BLaER1 (cell line): ENCODE measurements at regions not wholly inside any gene's neighbourhood (a gene's known extent, or its start where the extent isn't known, plus 50 kb on each side); places are given as distances from the start of the nearest gene placed in this dataset.

ENCODE experiments used
- H3K27ac ChIP-seq: shearing (Covaris generic); formaldehyde crosslinking; 2 replicates; pipeline ENCODE4 v1.8.1; 2022
- H3K27me3 ChIP-seq: shearing (Covaris generic); formaldehyde crosslinking; 2 replicates; pipeline ENCODE4 v1.8.1; 2022
- H3K36me3 ChIP-seq: shearing (Covaris generic); formaldehyde crosslinking; 2 replicates; pipeline ENCODE4 v1.8.1; 2022
- H3K4me1 ChIP-seq: shearing (Covaris generic); formaldehyde crosslinking; 2 replicates; pipeline ENCODE4 v1.8.1; 2022
- H3K4me2 ChIP-seq: shearing (Covaris generic); formaldehyde crosslinking; 2 replicates; pipeline ENCODE4 v1.8.1; 2022
- H3K4me3 ChIP-seq: shearing (Covaris generic); formaldehyde crosslinking; 2 replicates; pipeline ENCODE4 v1.8.1; 2022
- H3K9ac ChIP-seq: shearing (Covaris generic); formaldehyde crosslinking; 2 replicates; pipeline ENCODE4 v1.8.1; 2022
- H3K9me3 ChIP-seq: shearing (Covaris generic); formaldehyde crosslinking; 2 replicates; pipeline ENCODE4 v1.8.1; 2022
- H4K20me1 ChIP-seq: shearing (Covaris generic); formaldehyde crosslinking; 2 replicates; pipeline ENCODE4 v1.8.1; 2022
- Cebpa-rat ChIP-seq: shearing (Covaris generic); IDR thresholded peaks from 2 replicates; pipeline ENCODE4 v1.8.1; 2022

DNA sequence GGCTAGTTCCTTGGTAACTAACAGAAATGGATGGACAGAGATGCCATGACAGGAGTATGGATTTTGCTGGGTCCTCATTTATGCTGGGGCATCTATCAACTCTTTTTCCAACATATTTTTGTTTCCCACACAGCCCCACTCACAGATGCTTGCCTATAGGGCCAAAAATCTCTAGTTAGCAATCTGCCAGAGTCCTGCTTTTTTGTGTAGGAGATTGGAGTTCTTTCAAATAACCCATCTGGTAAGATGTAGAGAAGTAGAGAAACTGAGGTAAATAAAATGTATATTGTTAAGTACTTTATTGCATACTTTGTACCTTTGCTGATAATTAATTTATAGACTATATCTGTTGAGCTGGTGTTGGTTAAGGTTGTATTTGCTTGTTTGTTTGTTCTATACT, 456.5 kb upstream of the GOLIM4 start:
- Histone ChIP-seq H3K9ac (no peak overlapping the region), H3K4me3 (no peak overlapping the region), H3K27me3 (no peaks in the 10 kb centered on the region), H3K4me1 (no peaks in the 10 kb centered on the region), H3K27ac (no peak overlapping the region), H3K36me3 (no peaks in the 10 kb centered on the region), H4K20me1 (no peaks in the 10 kb centered on the region), H3K4me2 (no peak overlapping the region), H3K9me3 (no peaks in the 10 kb centered on the region)
- no peak for TF ChIP-seq Cebpa-rat

DNA sequence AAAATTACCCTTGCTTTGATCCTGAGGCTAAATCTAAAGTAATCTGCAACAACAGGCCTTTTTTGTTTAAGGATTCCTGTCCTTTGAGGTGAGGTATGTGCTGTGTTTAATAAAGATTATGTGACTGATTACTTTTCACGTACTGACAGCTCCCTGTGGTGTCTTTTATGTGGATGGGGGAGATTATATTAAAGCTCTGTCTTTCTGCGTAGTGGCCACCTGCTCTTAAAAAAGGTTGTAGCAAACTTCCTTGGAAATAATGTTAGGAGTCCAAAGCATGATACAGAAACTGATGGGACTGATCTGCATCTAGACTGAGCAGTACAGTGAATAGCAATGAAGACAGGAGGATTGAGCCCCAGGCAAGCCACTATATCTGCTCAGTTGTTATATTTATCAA, 453.0 kb upstream of the GOLIM4 start:
- H3K4me2 ChIP-seq = no peak overlapping the region
- no peak overlapping the region for H3K9ac ChIP-seq
- H3K4me1 ChIP-seq = no peaks in the 10 kb centered on the region
- no peak overlapping the region for H3K4me3 ChIP-seq
- no peaks in the 10 kb centered on the region for H3K36me3 ChIP-seq
- no peak overlapping the region for H3K27ac ChIP-seq
- no peaks in the 10 kb centered on the region for H3K9me3 ChIP-seq
- no peaks in the 10 kb centered on the region for H4K20me1 ChIP-seq
- H3K27me3 ChIP-seq = no peaks in the 10 kb centered on the region
- TF ChIP-seq Cebpa-rat = no peak

DNA sequence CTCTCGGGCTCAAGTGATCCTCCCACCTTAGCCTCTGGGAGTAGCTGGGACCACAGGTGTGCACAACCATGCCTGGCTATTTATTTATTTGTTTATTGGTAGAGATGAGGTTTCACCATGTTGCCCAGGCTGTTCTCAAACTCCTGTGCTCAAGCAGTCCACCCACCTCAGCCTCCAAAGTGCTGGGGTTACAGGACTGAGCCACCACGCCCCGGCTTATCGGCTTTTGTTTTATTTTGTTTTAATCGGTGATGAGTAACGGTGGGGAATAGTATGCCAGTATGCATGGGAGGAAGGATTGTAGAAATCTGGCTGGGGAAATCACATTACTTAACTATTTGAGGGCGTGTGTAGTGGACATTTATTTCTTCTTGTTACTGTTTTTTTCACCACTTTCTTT, 451.0 kb upstream of the GOLIM4 start:
- Histone ChIP-seq H4K20me1 (no peaks in the 10 kb centered on the region), H3K9ac (no peak overlapping the region), H3K27me3 (no peaks in the 10 kb centered on the region), H3K27ac (no peak overlapping the region), H3K36me3 (no peaks in the 10 kb centered on the region), H3K4me3 (no peak overlapping the region), H3K4me1 (0 out of 2 replicates have a peak, but pooled peaks cover 3% of the 10 kb centered on the region), H3K4me2 (no peak overlapping the region), H3K9me3 (no peaks in the 10 kb centered on the region)
- TF ChIP-seq Cebpa-rat = no peak

DNA sequence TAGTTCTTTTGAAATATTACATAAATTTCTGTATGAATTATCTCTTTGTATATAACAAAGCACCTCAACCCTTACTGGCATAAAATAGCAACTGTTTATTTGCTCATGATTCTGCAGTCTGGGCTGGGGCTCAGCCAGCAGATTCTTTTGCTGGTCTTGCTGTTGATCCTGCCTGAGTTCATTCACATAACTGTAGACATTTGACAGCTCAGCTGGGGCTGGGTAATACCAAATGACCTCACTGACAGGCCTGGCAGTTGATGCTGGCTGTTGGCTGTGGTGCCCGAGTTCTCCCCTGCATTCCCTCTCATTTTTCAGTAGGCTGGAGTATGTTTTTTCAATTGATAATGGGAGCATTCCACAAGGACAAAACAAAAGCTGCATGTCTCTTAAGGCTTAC, 449.9 kb upstream of the GOLIM4 start:
- 0 out of 2 replicates have a peak, but pooled peaks cover 3% of the 10 kb centered on the region for H3K4me1 ChIP-seq
- TF ChIP-seq Cebpa-rat = no peak
- no peaks in the 10 kb centered on the region for H3K27me3 ChIP-seq
- no peak overlapping the region for H3K4me3 ChIP-seq
- no peak overlapping the region for H3K27ac ChIP-seq
- no peak overlapping the region for H3K4me2 ChIP-seq
- no peaks in the 10 kb centered on the region for H3K9me3 ChIP-seq
- H3K36me3 ChIP-seq = no peaks in the 10 kb centered on the region
- no peak overlapping the region for H3K9ac ChIP-seq
- H4K20me1 ChIP-seq = no peaks in the 10 kb centered on the region

DNA sequence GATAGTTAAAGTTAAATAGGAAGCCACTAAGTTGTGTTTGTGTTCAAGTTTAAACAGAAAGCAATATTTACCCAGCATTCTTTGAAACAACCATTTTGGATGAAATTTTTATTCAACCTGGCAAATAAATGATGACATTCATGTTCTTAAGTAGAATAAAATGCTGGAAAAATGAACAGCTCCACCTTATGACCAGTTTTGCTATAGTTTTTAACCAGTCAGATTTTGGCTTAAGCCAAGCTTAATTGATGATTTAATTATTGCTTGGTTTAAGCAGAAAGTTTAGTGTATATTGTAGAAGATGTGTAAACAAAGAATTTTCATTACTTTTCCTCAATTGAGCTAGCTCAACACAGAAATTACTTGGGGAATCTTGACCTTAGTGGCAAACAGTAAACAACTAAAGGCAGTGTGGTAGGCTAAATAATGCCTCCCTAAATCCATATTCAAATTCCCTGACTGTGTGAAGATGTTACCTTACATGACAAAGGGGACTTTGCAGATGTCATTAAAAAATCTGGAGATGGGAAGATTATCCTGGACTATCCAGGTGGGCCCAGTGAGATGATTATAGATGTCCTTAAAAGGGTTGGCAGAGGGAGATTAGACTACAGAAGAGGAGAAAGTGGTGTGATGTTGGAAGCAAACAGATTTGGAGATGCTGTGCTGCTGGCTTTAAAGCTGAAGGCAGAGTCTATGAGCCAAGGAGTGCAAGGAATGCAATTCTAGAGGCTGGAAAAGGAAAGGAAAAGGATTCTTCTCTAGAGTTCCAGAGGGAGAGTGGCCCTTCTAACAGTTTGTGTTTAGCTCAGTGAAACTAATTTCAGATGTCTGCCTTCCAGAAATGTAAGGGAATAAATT, 448.6 kb upstream of the GOLIM4 start:
- no peaks in the 10 kb centered on the region for H3K9me3 ChIP-seq
- H4K20me1 ChIP-seq = no peaks in the 10 kb centered on the region
- no peak for TF ChIP-seq Cebpa-rat
- H3K9ac ChIP-seq = no peak overlapping the region
- no peaks in the 10 kb centered on the region for H3K36me3 ChIP-seq
- no peak overlapping the region for H3K4me2 ChIP-seq
- 0 out of 2 replicates have a peak, but pooled peaks cover 3% of the 10 kb centered on the region for H3K4me1 ChIP-seq
- H3K4me3 ChIP-seq = no peak overlapping the region
- H3K27me3 ChIP-seq = no peaks in the 10 kb centered on the region
- H3K27ac ChIP-seq = no peak overlapping the region

DNA sequence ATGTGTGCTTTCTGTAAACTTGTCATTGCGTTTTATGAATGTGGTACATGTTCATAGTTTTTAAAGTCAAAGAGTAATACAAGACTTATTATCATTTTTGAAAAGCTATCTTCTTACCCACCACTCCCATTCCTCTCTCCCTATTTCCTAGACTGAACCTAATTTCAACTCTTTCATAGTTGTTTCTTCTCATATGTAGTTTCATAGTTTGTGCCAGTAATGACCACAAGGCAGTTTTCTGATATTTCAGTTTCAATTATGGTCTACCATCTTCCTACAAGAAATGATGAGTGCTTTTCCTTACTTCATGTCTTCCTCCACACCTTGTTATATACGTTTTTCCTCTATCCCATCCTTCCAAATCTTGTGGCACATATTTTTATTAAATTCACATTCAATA, 445.0 kb upstream of the GOLIM4 start:
- no peaks in the 10 kb centered on the region for H4K20me1 ChIP-seq
- 0 out of 2 replicates have a peak, but pooled peaks cover 3% of the 10 kb centered on the region for H3K4me1 ChIP-seq
- no peaks in the 10 kb centered on the region for H3K9me3 ChIP-seq
- no peak for TF ChIP-seq Cebpa-rat
- no peak overlapping the region for H3K9ac ChIP-seq
- no peak overlapping the region for H3K27ac ChIP-seq
- no peak overlapping the region for H3K4me2 ChIP-seq
- no peaks in the 10 kb centered on the region for H3K27me3 ChIP-seq
- H3K4me3 ChIP-seq = no peak overlapping the region
- no peaks in the 10 kb centered on the region for H3K36me3 ChIP-seq

DNA sequence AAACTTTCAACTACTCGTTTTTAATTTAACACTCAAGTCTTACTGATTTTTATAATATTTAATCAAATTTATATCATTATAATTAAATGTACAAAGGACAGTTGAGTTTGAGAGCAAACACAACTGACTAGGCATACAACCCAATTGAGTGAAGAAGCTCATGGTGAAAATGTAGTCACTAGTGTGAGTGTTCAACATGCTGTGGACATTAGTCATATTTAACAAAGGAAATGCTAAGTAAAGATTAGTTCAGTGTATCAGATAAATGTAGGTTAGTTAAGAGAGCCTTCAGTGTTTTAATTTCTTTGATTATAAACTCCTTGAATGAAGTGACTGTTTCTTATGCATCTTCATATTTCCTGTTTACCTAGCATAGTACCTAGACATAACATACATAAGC, 444.2 kb upstream of the GOLIM4 start:
- Histone ChIP-seq H3K27me3 (no peaks in the 10 kb centered on the region), H3K27ac (no peak overlapping the region), H3K4me1 (0 out of 2 replicates have a peak, but pooled peaks cover 3% of the 10 kb centered on the region), H3K36me3 (no peaks in the 10 kb centered on the region), H3K9me3 (no peaks in the 10 kb centered on the region), H3K9ac (no peak overlapping the region), H3K4me3 (no peak overlapping the region), H4K20me1 (no peaks in the 10 kb centered on the region), H3K4me2 (no peak overlapping the region)
- TF ChIP-seq Cebpa-rat = no peak

DNA sequence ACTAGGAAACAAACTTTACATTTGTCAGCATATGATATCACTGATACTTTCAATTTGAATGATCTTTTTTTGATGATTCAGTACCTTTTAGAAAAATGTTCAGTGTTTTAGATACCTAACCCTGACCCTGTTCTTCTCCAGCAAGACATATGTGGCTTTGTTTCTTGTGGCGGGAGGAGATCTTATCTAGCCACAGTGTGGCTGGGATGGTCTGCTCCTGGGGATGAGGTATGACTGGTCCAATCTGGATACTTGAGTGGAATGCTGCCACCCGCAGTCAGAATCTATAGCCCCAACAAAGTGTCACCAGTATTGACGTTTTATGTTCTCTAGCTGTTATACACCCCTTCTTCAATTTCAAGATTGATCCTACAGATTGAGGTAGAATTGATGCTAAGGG, 439.0 kb upstream of the GOLIM4 start:
- TF ChIP-seq Cebpa-rat = no peak
- Histone ChIP-seq H3K27ac (no peak overlapping the region), H3K9me3 (no peaks in the 10 kb centered on the region), H3K36me3 (no peaks in the 10 kb centered on the region), H3K4me2 (no peak overlapping the region), H3K4me3 (no peak overlapping the region), H3K4me1 (no peaks in the 10 kb centered on the region), H3K27me3 (no peaks in the 10 kb centered on the region), H3K9ac (no peak overlapping the region), H4K20me1 (no peaks in the 10 kb centered on the region)

DNA sequence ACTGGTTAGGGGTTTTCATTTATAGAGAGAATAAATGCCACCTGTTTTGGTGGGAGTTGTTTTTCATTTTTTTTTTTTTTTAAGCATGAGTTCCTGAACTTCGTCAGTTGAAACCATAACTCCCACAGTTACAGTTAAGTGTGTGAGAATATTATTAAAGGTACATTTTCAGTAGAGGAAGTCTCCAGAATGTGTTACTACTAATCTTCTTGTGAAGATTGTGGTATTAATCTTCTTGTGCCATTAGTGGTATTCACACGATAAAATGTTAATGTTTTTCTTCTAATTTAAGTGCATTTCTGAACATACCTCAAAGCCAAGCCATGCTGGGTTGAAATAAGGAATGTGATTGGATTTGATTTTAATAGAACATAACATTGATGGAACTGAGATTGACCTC, 437.9 kb upstream of the GOLIM4 start:
- Histone ChIP-seq H3K4me3 (no peak overlapping the region), H3K36me3 (no peaks in the 10 kb centered on the region), H3K27ac (no peak overlapping the region), H3K4me1 (no peaks in the 10 kb centered on the region), H3K9ac (no peak overlapping the region), H3K4me2 (no peak overlapping the region), H3K27me3 (no peaks in the 10 kb centered on the region), H4K20me1 (no peaks in the 10 kb centered on the region), H3K9me3 (no peaks in the 10 kb centered on the region)
- TF ChIP-seq Cebpa-rat = no peak

DNA sequence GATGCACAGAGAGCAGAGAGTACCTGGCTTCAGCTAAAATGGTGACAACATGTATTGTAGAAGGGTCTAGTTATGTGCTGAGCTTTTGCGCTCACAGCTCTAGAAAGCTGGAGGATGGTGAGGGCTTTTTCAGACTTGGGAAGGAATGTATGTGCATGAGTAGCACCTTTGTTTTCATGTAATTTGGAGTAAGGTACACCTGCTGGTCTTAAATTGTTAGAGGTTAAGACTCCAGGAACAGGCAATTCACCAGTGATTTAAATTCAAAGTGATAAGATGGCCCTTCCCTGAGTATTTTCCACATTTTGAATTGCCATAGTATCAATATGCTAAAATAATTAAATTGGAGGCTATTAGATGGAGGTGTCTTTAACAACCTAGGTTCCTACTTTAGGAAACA, 436.4 kb upstream of the GOLIM4 start:
- Histone ChIP-seq H4K20me1 (no peaks in the 10 kb centered on the region), H3K27me3 (no peaks in the 10 kb centered on the region), H3K4me1 (no peaks in the 10 kb centered on the region), H3K36me3 (no peaks in the 10 kb centered on the region), H3K4me3 (no peak overlapping the region), H3K4me2 (no peak overlapping the region), H3K9me3 (no peaks in the 10 kb centered on the region), H3K9ac (no peak overlapping the region), H3K27ac (no peak overlapping the region)
- no peak for TF ChIP-seq Cebpa-rat

DNA sequence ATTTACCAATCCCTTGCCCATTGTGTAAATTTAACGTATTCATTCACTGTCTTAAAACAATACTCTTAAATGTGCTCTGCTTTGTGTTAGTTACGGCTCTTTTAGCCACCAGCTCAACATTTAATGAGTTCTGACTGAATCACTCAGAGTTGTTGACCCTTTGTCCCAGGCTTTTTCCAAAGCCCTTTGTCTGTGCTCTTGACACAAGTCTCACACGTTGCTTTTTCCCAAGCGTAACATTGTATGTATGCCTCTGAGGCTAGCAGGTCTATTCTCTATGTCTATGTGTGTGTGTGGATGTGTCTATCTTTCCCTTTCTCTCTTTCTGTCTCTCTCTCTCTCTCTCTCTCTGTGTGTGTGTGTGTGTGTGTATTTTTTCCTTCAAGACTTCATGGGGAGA, 435.4 kb upstream of the GOLIM4 start:
- H4K20me1 ChIP-seq = no peaks in the 10 kb centered on the region
- no peak overlapping the region for H3K4me2 ChIP-seq
- no peaks in the 10 kb centered on the region for H3K9me3 ChIP-seq
- no peaks in the 10 kb centered on the region for H3K36me3 ChIP-seq
- H3K27ac ChIP-seq = no peak overlapping the region
- no peak overlapping the region for H3K9ac ChIP-seq
- no peak overlapping the region for H3K4me3 ChIP-seq
- no peaks in the 10 kb centered on the region for H3K27me3 ChIP-seq
- H3K4me1 ChIP-seq = no peaks in the 10 kb centered on the region
- TF ChIP-seq Cebpa-rat = no peak
